KMS-11 (cell line): ENCODE measurements at regions not wholly inside any gene's neighbourhood (a gene's known extent, or its start where the extent isn't known, plus 50 kb on each side); places are given as distances from the start of the nearest gene placed in this dataset.

Source experiments
- H2AFZ ChIP-seq: fragments of 200-600 bp; sonication (generic); 2 replicates; pipeline ENCODE4 v1.6.1; 2016; ENCODE audit warnings: antibody characterized with exemption, mixed run types, low read depth
- H3K27ac ChIP-seq: fragments of 200-600 bp; sonication (generic); 2 replicates; pipeline ENCODE4 v1.6.1; 2016; ENCODE audit warnings: mild to moderate bottlenecking, mixed run types
- H3K27me3 ChIP-seq: fragments of 200-600 bp; sonication (generic); 2 replicates; pipeline ENCODE4 v1.6.1; 2017; ENCODE audit warnings: mild to moderate bottlenecking, low read depth, mixed run types, moderate library complexity; ENCODE audit not compliant: insufficient read depth
- H3K36me3 ChIP-seq: fragments of 200-600 bp; sonication (generic); 2 replicates; pipeline ENCODE4 v1.6.1; 2017; ENCODE audit warnings: mild to moderate bottlenecking, mixed run types; ENCODE audit not compliant: insufficient read depth
- H3K4me1 ChIP-seq: fragments of 200-600 bp; sonication (generic); 2 replicates; pipeline ENCODE4 v1.6.1; 2016; ENCODE audit warnings: mild to moderate bottlenecking, low read depth, mixed run types; ENCODE audit not compliant: poor library complexity, severe bottlenecking
- H3K4me2 ChIP-seq: fragments of 200-600 bp; sonication (generic); 2 replicates; pipeline ENCODE4 v1.7.0; 2016; ENCODE audit warnings: mild to moderate bottlenecking, mixed run types
- H3K4me3 ChIP-seq: fragments of 200-600 bp; sonication (generic); IDR thresholded peaks from 2 replicates; pipeline ENCODE4 v1.6.1; 2017; ENCODE audit warnings: low read depth, low read length, mixed read lengths; ENCODE audit not compliant: insufficient read depth
- H3K79me2 ChIP-seq: fragments of 200-600 bp; sonication (generic); 2 replicates; pipeline ENCODE4 v1.6.1; 2016; ENCODE audit warnings: low read depth, mixed run types; ENCODE audit not compliant: insufficient read depth
- H3K9ac ChIP-seq: fragments of 200-600 bp; sonication (generic); 2 replicates; pipeline ENCODE4 v1.6.1; 2016; ENCODE audit warnings: mild to moderate bottlenecking, mixed run types
- H4K20me1 ChIP-seq: fragments of 200-600 bp; sonication (generic); 2 replicates; pipeline ENCODE4 v1.6.1; 2016; ENCODE audit warnings: mild to moderate bottlenecking, mixed run types; ENCODE audit not compliant: insufficient read depth
- CTCF ChIP-seq: fragments of 200-600 bp; sonication (generic); conservative IDR thresholded peaks from 2 replicates; pipeline ENCODE4 v1.6.1; 2017; ENCODE audit warnings: low read depth, mild to moderate bottlenecking, antibody characterized with exemption, low read length, moderate library complexity, mixed read lengths

- no peak for TF ChIP-seq CTCF
- Histone ChIP-seq H3K9ac (no peak overlapping the region), H4K20me1 (no peaks in the 10 kb centered on the region), H3K79me2 (no peaks in the 10 kb centered on the region), H3K27me3 (no peaks in the 10 kb centered on the region), H3K27ac (no peak overlapping the region), H2AFZ (no peak overlapping the region), H3K4me1 (no peaks in the 10 kb centered on the region), H3K4me3 (no peak overlapping the region), H3K4me2 (no peak overlapping the region), H3K36me3 (no peaks in the 10 kb centered on the region)
Observed at GRCh38 chr12:115850957-115851356, 426.5 kb downstream of the MED13L start.

GRCh38 chr12:115849262-115849943 is 428.1 kb downstream of the MED13L start:
- Histone ChIP-seq H3K4me3 (no peak overlapping the region), H4K20me1 (no peaks in the 10 kb centered on the region), H3K9ac (no peak overlapping the region), H3K4me2 (no peak overlapping the region), H3K27me3 (no peaks in the 10 kb centered on the region), H3K79me2 (no peaks in the 10 kb centered on the region), H3K27ac (no peak overlapping the region), H2AFZ (no peak overlapping the region), H3K4me1 (no peaks in the 10 kb centered on the region), H3K36me3 (no peaks in the 10 kb centered on the region)
- TF ChIP-seq CTCF: no peak

- Histone ChIP-seq H3K4me2 (no peak overlapping the region), H3K4me1 (no peaks in the 10 kb centered on the region), H3K36me3 (no peaks in the 10 kb centered on the region), H3K9ac (no peak overlapping the region), H2AFZ (no peak overlapping the region), H3K4me3 (no peak overlapping the region), H3K79me2 (no peaks in the 10 kb centered on the region), H3K27ac (no peak overlapping the region), H4K20me1 (no peaks in the 10 kb centered on the region), H3K27me3 (no peaks in the 10 kb centered on the region)
- TF ChIP-seq CTCF: no peak
Observed at GRCh38 chr12:115847398-115847797, 430.1 kb downstream of the MED13L start.

GRCh38 chr12:115846516-115846915 is 431.0 kb downstream of the MED13L start:
- H3K27ac ChIP-seq: no peak overlapping the region
- no peak overlapping the region for H3K4me3 ChIP-seq
- H3K27me3 ChIP-seq: no peaks in the 10 kb centered on the region
- no peaks in the 10 kb centered on the region for H4K20me1 ChIP-seq
- H3K9ac ChIP-seq: no peak overlapping the region
- H3K36me3 ChIP-seq: no peaks in the 10 kb centered on the region
- no peak overlapping the region for H3K4me2 ChIP-seq
- H3K4me1 ChIP-seq: no peaks in the 10 kb centered on the region
- H2AFZ ChIP-seq: no peak overlapping the region
- no peaks in the 10 kb centered on the region for H3K79me2 ChIP-seq
- no peak for TF ChIP-seq CTCF
